Neuronal stem cell (in vitro differentiated cells): ENCODE measurements at regions not wholly inside any gene's neighbourhood (a gene's known extent, or its start where the extent isn't known, plus 50 kb on each side); places are given as distances from the start of the nearest gene placed in this dataset.

Experiments
- DNase-seq: peaks from one replicate; pipeline ENCODE4 v3.0.0-alpha.2; 2013; ENCODE audit warnings: low spot score
- H2AFZ ChIP-seq: one replicate; pipeline ENCODE4 v1.6.1; 2013; ENCODE audit warnings: mild to moderate bottlenecking, low read length, inconsistent platforms
- H2AK5ac ChIP-seq: 2 replicates; pipeline ENCODE4 v1.6.1; 2013; ENCODE audit warnings: low read depth, mild to moderate bottlenecking, inconsistent platforms, low read length, moderate library complexity, mixed read lengths
- H2BK120ac ChIP-seq: 2 replicates; pipeline ENCODE4 v1.6.1; 2013; ENCODE audit warnings: low read depth, mild to moderate bottlenecking, inconsistent platforms, low read length, moderate library complexity, mixed read lengths
- H2BK12ac ChIP-seq: one replicate; pipeline ENCODE4 v1.6.1; 2013; ENCODE audit warnings: low read length, inconsistent platforms
- H2BK15ac ChIP-seq: 2 replicates; pipeline ENCODE4 v1.6.1; 2013; ENCODE audit warnings: mild to moderate bottlenecking, low read length, inconsistent platforms, mixed read lengths
- H2BK5ac ChIP-seq: one replicate; pipeline ENCODE4 v1.6.1; 2013; ENCODE audit warnings: inconsistent platforms, mild to moderate bottlenecking, low read length, moderate library complexity
- H3K14ac ChIP-seq: one replicate; pipeline ENCODE4 v1.6.1; 2013; ENCODE audit warnings: low read length, inconsistent platforms
- H3K18ac ChIP-seq: 2 replicates; pipeline ENCODE4 v1.6.1; 2013; ENCODE audit warnings: low read length, inconsistent platforms
- H3K23ac ChIP-seq: 2 replicates; pipeline ENCODE4 v1.6.1; 2013; ENCODE audit warnings: low read depth, mild to moderate bottlenecking, mixed read lengths, low read length, inconsistent platforms; ENCODE audit not compliant: poor library complexity
- H3K27ac ChIP-seq: replicated peaks from 3 replicates; pipeline ENCODE4 v1.5.1; 2013; ENCODE audit warnings: low read length, inconsistent platforms
- H3K27me3 ChIP-seq, 3 experiments: 2 replicates each; pipeline ENCODE4 v1.6.1; 2013; ENCODE audit warnings: low read length in 3 of 3, mild to moderate bottlenecking in 2 of 3, inconsistent platforms in 1 of 3, low read depth in 1 of 3, mixed read lengths in 1 of 3, moderate library complexity in 1 of 3; ENCODE audit not compliant: control insufficient read depth in 3 of 3, insufficient read depth in 3 of 3
- H3K36me3 ChIP-seq, 2 donors: replicated peaks in 1 of 2; 2 replicates each; pipeline ENCODE4 v1.6.1; 2013; ENCODE audit warnings: low read length in 2 of 2; ENCODE audit not compliant: control insufficient read depth in 2 of 2, insufficient read depth in 2 of 2
- H3K4ac ChIP-seq: 2 replicates; pipeline ENCODE4 v1.6.1; 2013; ENCODE audit warnings: inconsistent platforms, mild to moderate bottlenecking, low read length, moderate library complexity
- H3K4me1 ChIP-seq, 2 donors: 1 replicate in 1 of 2; 2 replicates in 1 of 2; pipeline ENCODE4 v1.6.1; 2013; ENCODE audit warnings: low read length in 2 of 2, low read depth in 1 of 2; ENCODE audit not compliant: control insufficient read depth in 2 of 2, insufficient read depth in 1 of 2
- H3K4me2 ChIP-seq: one replicate; pipeline ENCODE4 v1.6.1; 2013; ENCODE audit warnings: mild to moderate bottlenecking, low read length, inconsistent platforms; ENCODE audit not compliant: insufficient read depth, poor library complexity, severe bottlenecking
- H3K4me3 ChIP-seq, 2 donors: 2 replicates each; pipeline ENCODE4 v1.5.1; 2013; ENCODE audit warnings: low read length in 2 of 2, mild to moderate bottlenecking in 2 of 2, inconsistent platforms in 1 of 2, moderate library complexity in 1 of 2
- H3K79me1 ChIP-seq: one replicate; pipeline ENCODE4 v1.6.1; 2013; ENCODE audit warnings: low read depth, mild to moderate bottlenecking, inconsistent platforms, low read length, moderate library complexity
- H3K9ac ChIP-seq: one replicate; pipeline ENCODE4 v1.6.1; 2013; ENCODE audit warnings: mild to moderate bottlenecking, low read depth, low read length, inconsistent platforms; ENCODE audit not compliant: poor library complexity
- H3K9me3 ChIP-seq, 2 donors: replicated peaks in 1 of 2; 2 replicates each; pipeline versions ENCODE3 to v1.6.1; 2013; ENCODE audit warnings: low read length in 2 of 2, mild to moderate bottlenecking in 2 of 2, inconsistent platforms in 1 of 2, low read depth in 1 of 2, mixed read lengths in 1 of 2, moderate library complexity in 1 of 2; ENCODE audit not compliant: control insufficient read depth in 2 of 2, insufficient read depth in 1 of 2
- H4K8ac ChIP-seq: one replicate; pipeline ENCODE4 v1.6.1; 2013; ENCODE audit warnings: low read depth, mild to moderate bottlenecking, inconsistent platforms, low read length, moderate library complexity
- H4K91ac ChIP-seq: one replicate; pipeline ENCODE4 v1.6.1; 2013; ENCODE audit warnings: low read length, low read depth, mild to moderate bottlenecking, inconsistent platforms; ENCODE audit not compliant: poor library complexity
- whole genome bisulfite sequencing, 2 donors: extraction: QIAGEN DNeasy Blood & Tissue Kit; methylation state at CpG; one replicate each; pipeline ENCODE4 v1.1.7; 2013; ENCODE audit warnings: missing lambda C conversion rate in 2 of 2, mixed read lengths in 1 of 2; ENCODE audit not compliant: insufficient read length in 2 of 2, insufficient replicate concordance in 1 of 2; ENCODE audit errors: extremely low coverage in 2 of 2; 5-methylcytosine and 5-hydroxymethylcytosine counted together

DNA sequence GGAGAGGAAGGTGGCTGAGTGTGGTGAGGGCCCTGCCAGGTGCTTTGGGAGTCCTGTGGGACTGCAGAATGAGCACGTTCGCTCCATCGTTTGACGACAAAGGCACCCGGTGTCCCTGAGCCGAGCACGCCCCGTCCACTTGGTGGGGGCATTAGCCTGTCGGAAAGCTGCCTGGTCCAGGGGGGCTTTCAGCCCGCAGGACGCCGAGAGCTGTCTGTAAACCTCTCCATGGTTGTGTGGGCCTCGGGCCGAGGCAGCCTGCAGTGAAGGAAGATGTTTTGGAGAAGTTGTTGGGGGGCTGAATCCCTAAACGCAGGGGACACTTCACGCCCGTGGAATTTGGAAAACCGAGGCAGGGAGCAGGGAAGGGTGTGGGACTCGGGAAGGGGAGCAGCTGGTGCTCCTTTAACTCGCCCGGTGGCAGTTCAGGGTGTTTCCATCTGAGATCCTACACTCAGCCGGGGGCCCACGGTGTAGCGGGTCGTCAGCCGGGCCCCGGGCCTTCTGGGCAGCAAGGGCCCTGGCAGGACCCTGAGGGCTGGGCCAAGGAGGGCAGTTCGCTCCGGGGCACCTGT, 53.8 kb downstream of the MRPL36 start:
- Histone ChIP-seq H3K23ac (peak overlapping the region; percentile 85), H3K27me3 (no peaks in the 10 kb centered on the region), H3K18ac (peak overlapping the region; percentile 84), H3K9ac (no peak overlapping the region), H2AK5ac (peak overlapping the region; percentile 81), H2AFZ (no peak overlapping the region), H3K14ac (peak overlapping the region; percentile 82), H3K9me3 (no peaks in the 10 kb centered on the region), H3K36me3 (no peaks in the 10 kb centered on the region), H3K4ac (no peak overlapping the region), H3K4me1 (no peaks in the 10 kb centered on the region), H3K79me1 (peaks cover 4% of the 10 kb centered on the region), H2BK5ac (peak overlapping the region; percentile 53), H3K4me2 (no peak overlapping the region), H4K91ac (no peak overlapping the region), H3K27ac (no peak overlapping the region), H3K4me3 (no peak overlapping the region), H2BK120ac (no peak overlapping the region), H2BK15ac (peak overlapping the region; percentile 67), H4K8ac (no peak overlapping the region), H2BK12ac (peak overlapping the region; percentile 46)
- no CpG with 5 or more reads among the region's 29 CpGs for WGBS, 2 donors
- no peak for DNase-seq

- Histone ChIP-seq H3K27ac (no peak overlapping the region), H3K9ac (no peak overlapping the region), H2AFZ (no peak overlapping the region), H2BK5ac (peak overlapping the region; percentile 53), H2BK15ac (peak overlapping the region; percentile 67), H2BK12ac (peak overlapping the region; percentile 46), H4K91ac (no peak overlapping the region), H3K27me3 (no peaks in the 10 kb centered on the region), H4K8ac (no peak overlapping the region), H3K79me1 (peaks cover 2% of the 10 kb centered on the region), H2AK5ac (peak overlapping the region; percentile 81), H3K4me3 (no peak overlapping the region), H3K18ac (peak overlapping the region; percentile 84), H3K14ac (peak overlapping the region; percentile 82), H3K4me2 (no peak overlapping the region), H3K36me3 (no peaks in the 10 kb centered on the region), H3K4me1 (no peaks in the 10 kb centered on the region), H3K4ac (no peak overlapping the region), H2BK120ac (no peak overlapping the region), H3K9me3 (no peaks in the 10 kb centered on the region), H3K23ac (peak overlapping the region; percentile 65)
- no CpG with 5 or more reads among the region's 30 CpGs for WGBS, 2 donors
- DNase-seq, result no peak
Measured at GRCh38 chr5:1745123-1745795, 54.4 kb downstream of the MRPL36 start.

DNA sequence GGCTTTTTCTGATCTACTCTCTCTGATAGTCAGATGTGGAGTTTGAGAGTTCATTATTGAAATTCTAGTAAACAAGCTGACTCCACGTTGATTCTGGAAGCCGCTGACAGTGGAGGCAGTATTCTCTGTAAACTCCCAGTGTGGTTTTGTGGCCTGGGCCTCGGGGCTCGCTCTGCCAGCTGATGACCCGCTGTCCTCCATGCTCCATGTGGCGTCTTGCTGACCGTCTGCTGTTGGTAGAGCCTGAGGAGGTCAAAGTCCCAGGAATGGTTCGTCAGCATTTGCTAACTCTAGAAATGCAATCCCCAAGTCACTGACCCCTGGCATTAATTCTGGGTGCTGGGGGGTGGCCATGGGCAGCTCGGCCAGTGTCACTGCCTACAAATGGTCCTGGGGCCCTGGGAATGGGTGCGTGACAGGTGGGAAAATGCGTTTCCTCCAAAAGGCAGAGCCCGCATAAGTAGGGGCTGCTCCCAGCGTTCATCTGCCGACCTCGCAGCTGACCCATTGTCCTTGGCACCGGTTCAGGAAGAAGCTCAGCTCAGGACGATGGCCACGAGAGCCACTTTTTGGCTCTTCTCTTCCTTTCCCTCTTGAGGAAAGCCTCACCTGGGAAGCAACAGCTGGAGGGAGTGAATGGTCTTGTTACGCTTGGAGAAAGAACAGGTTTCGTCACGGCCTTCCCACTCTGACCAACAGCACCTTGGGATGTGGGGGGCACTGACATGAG, 55.1 kb downstream of the MRPL36 start:
- no peaks in the 10 kb centered on the region for H3K4me1 ChIP-seq
- H3K23ac ChIP-seq, result peak overlapping the region; percentile 65
- H2AFZ ChIP-seq, result no peak overlapping the region
- H3K79me1 ChIP-seq, result peaks cover 2% of the 10 kb centered on the region
- no peak overlapping the region for H3K4me2 ChIP-seq
- H4K8ac ChIP-seq, result no peak overlapping the region
- no peak overlapping the region for H3K9ac ChIP-seq
- H3K4me3 ChIP-seq, result no peak overlapping the region
- DNase-seq, result no peak
- H3K9me3 ChIP-seq, result peaks cover 0 to 4% of the 10 kb centered on the region in 2 donors
- peak overlapping the region; percentile 21 for H3K14ac ChIP-seq
- no peak overlapping the region for H2BK5ac ChIP-seq
- H2BK12ac ChIP-seq, result no peak overlapping the region
- no peaks in the 10 kb centered on the region for H3K27me3 ChIP-seq
- H2BK120ac ChIP-seq, result no peak overlapping the region
- peak overlapping the region; percentile 43 for H2AK5ac ChIP-seq
- H2BK15ac ChIP-seq, result no peak overlapping the region
- H3K4ac ChIP-seq, result no peak overlapping the region
- no peak overlapping the region for H4K91ac ChIP-seq
- no peaks in the 10 kb centered on the region for H3K36me3 ChIP-seq
- WGBS, 2 donors, result no CpG with 5 or more reads among the region's 21 CpGs
- peak overlapping the region; percentile 64 for H3K18ac ChIP-seq
- no peak overlapping the region for H3K27ac ChIP-seq

DNA sequence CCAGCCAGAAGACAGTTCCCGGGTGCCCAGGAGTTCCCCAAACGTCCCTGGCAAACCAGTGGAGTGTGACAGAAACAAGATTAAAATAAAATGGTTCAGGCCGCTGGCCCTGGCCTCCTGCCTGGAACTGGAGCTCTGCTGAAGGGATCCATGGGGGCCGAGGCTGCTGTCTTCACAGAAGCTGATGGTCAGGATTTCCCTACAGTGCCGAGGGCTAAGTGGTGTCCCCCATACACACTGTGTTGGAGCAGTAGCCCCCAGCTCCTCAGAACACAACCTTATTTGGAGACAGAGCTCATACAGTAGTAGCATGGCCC, 55.9 kb downstream of the MRPL36 start:
- Histone ChIP-seq H2AFZ (no peak overlapping the region), H3K18ac (no peak overlapping the region)
- DNase-seq, result no peak

More for the DNA sequence above, 55.9 kb downstream of the MRPL36 start:
- H3K4ac ChIP-seq, result no peak overlapping the region
- no peaks in the 10 kb centered on the region for H3K36me3 ChIP-seq
- H4K8ac ChIP-seq, result no peak overlapping the region
- no peak overlapping the region for H2BK15ac ChIP-seq
- H3K27ac ChIP-seq, result no peak overlapping the region
- H2AK5ac ChIP-seq, result no peak overlapping the region
- no peaks in the 10 kb centered on the region for H3K4me1 ChIP-seq
- H3K23ac ChIP-seq, result no peak overlapping the region
- H4K91ac ChIP-seq, result no peak overlapping the region
- peaks cover 0 to 4% of the 10 kb centered on the region in 2 donors for H3K9me3 ChIP-seq
- no peaks in the 10 kb centered on the region for H3K27me3 ChIP-seq
- no peak overlapping the region for H3K4me2 ChIP-seq
- no peak overlapping the region for H3K9ac ChIP-seq
- no peak overlapping the region for H3K4me3 ChIP-seq
- H2BK120ac ChIP-seq, result no peak overlapping the region
- H2BK12ac ChIP-seq, result no peak overlapping the region
- no peak overlapping the region for H2BK5ac ChIP-seq
- H3K14ac ChIP-seq, result no peak overlapping the region
- WGBS, 2 donors, result no CpG with 5 or more reads among the region's 5 CpGs
- H3K79me1 ChIP-seq, result peaks cover 2% of the 10 kb centered on the region
